ENCODE measurements at regions not wholly inside any gene's neighbourhood (a gene's known extent, or its start where the extent isn't known, plus 50 kb on each side); places are given as distances from the start of the nearest gene placed in this dataset.

- Histone ChIP-seq H3K9me3 (no peaks in the 10 kb centered on the region), H3K27ac (no peak overlapping the region), H3K4me1 (peaks cover 6 to 9% (median 7%) of the 10 kb centered on the region in 3 donors), H3K4me3 (no peak overlapping the region), H3K36me3 (no peaks in the 10 kb centered on the region), H3K27me3 (no peaks in the 10 kb centered on the region)
- FAIRE-seq, result no peak
- ATAC-seq, result no peak
- intact Hi-C loops (cut with DNase I), result no loop called here
- 83 to 90% methylated on average over 2 of the region's 2 CpGs for WGBS, 2 donors
- TF ChIP-seq CTCF (IDR thresholded peaks at IDR 0.05), result no peak
- DNase-seq, result no peak
These were observed 64.6 kb downstream of the ACTBL2 start for GRCh38 chr5:57417971-57418370.

GRCh38 chr5:57417320-57417719, 65.3 kb downstream of the ACTBL2 start:
- no peaks in the 10 kb centered on the region for H3K9me3 ChIP-seq
- no peak overlapping the region for H3K4me3 ChIP-seq
- 94 to 97% methylated on average over 6 of the region's 6 CpGs for WGBS, 2 donors
- H3K36me3 ChIP-seq, result no peaks in the 10 kb centered on the region
- H3K27me3 ChIP-seq, result no peaks in the 10 kb centered on the region
- no peak overlapping the region for H3K27ac ChIP-seq
- no peak for TF ChIP-seq CTCF (IDR thresholded peaks at IDR 0.05)
- FAIRE-seq, result no peak
- no peak for ATAC-seq
- intact Hi-C loops (cut with DNase I), result no loop called here
- DNase-seq, result no peak
- H3K4me1 ChIP-seq, result peaks cover 6 to 12% (median 7%) of the 10 kb centered on the region in 3 donors

DNA sequence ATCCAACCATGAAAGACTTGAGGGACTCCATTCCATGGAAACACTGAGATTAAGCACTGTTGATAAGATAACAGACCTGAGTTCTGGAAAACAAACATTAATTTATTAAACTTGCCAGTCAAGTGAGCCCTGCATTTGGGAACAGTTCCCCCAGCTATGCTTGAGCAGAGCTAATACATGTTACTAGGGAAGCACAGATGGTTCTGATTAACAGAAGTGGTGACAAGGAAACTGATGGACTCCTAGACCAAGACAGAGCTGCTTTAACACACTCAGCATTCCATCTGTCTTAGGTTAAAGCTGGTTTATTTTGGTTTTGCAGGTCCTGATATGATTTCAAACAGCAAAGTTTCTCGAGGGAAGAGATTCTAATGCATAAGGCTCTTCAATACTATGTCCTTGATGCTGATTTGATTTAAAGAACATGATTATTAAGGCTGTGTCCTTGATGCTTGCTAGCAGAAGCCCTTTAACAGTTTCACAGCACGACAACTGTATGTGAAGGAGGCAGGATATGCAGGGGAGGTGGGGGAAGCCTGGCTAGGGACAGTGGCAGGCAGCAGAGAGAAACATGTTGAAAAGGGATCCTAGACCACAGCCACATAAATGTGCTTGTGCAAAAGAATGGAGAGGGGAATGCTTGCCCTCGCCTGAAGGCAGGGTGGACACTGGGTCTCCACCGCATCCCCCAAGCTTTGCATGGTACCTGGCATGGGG, 66.2 kb downstream of the ACTBL2 start:
- H3K27me3 ChIP-seq, result no peaks in the 10 kb centered on the region
- peaks cover 6 to 20% (median 7%) of the 10 kb centered on the region in 3 donors for H3K4me1 ChIP-seq
- peak; percentile 28 to 80 (median 60) for ATAC-seq
- FAIRE-seq, result no peak
- intact Hi-C loops (cut with DNase I), result no loop called here
- no peaks in the 10 kb centered on the region for H3K36me3 ChIP-seq
- peak overlapping the region in 1 of 4 donors; percentile 47 for H3K27ac ChIP-seq
- 56 to 59% methylated on average over 4 of the region's 4 CpGs for WGBS, 2 donors
- H3K9me3 ChIP-seq, result no peaks in the 10 kb centered on the region
- TF ChIP-seq CTCF (IDR thresholded peaks at IDR 0.05), result no peak
- no peak overlapping the region for H3K4me3 ChIP-seq
- DNase-seq, result no peak

DNA sequence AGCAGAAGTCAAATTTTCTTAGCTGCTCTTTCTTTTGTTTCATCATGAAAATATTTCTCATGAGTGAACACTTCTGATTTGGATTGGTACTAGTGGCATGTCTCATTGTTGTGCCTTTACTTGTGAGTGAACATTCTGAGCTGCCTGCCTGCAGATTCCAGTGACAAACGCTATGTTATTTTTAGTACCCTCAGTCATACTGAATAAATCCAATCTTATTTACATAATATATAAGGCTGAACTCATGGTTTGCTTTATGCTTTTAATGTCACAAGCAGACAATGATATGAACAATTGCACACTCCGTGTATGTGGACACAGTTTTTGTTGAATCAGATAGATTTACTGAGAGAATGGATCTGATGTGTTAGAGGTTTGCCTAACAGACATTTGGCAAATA, 67.8 kb downstream of the ACTBL2 start:
- WGBS, 2 donors, result 44 to 51% methylated on average over 2 of the region's 2 CpGs
- DNase-seq (no peak), FAIRE-seq (no peak), ATAC-seq (no peak)
- H3K4me3 ChIP-seq, result no peak overlapping the region
- no peak overlapping the region for H3K27ac ChIP-seq
- H3K27me3 ChIP-seq, result no peaks in the 10 kb centered on the region
- H3K4me1 ChIP-seq, result peaks cover 6 to 20% (median 7%) of the 10 kb centered on the region in 3 donors
- H3K36me3 ChIP-seq, result no peaks in the 10 kb centered on the region
- TF ChIP-seq CTCF (IDR thresholded peaks at IDR 0.05), result no peak
- no peaks in the 10 kb centered on the region for H3K9me3 ChIP-seq
- intact Hi-C loops (cut with DNase I), result no loop called here

GRCh38 chr5:57414191-57414590, 68.4 kb downstream of the ACTBL2 start:
- H3K36me3 ChIP-seq, result no peaks in the 10 kb centered on the region

More at GRCh38 chr5:57414191-57414590, 68.4 kb downstream of the ACTBL2 start:
- Histone ChIP-seq H3K4me3 (no peak overlapping the region), H3K27ac (no peak overlapping the region), H3K27me3 (no peaks in the 10 kb centered on the region), H3K4me1 (peaks cover 8 to 25% (median 8%) of the 10 kb centered on the region in 3 donors), H3K9me3 (no peaks in the 10 kb centered on the region)
- 74 to 83% methylated on average over 3 of the region's 3 CpGs for WGBS, 2 donors
- TF ChIP-seq CTCF (IDR thresholded peaks at IDR 0.05), result no peak
- DNase-seq (no peak), ATAC-seq (no peak), FAIRE-seq (no peak)
- intact Hi-C loops (cut with DNase I), result no loop called here

Measured in pancreas (tissue), 10 donors.